Fibroblast of skin of scalp (primary cell): ENCODE measurements at regions not wholly inside any gene's neighbourhood (a gene's known extent, or its start where the extent isn't known, plus 50 kb on each side); places are given as distances from the start of the nearest gene placed in this dataset.

Experiments
- DNase-seq: peaks from one replicate; pipeline ENCODE4 v3.0.0-alpha.2; 2013

GRCh38 chr16:55120826-55121225 lies 190.2 kb downstream of the IRX5 start:
- no peak for DNase-seq

DNA sequence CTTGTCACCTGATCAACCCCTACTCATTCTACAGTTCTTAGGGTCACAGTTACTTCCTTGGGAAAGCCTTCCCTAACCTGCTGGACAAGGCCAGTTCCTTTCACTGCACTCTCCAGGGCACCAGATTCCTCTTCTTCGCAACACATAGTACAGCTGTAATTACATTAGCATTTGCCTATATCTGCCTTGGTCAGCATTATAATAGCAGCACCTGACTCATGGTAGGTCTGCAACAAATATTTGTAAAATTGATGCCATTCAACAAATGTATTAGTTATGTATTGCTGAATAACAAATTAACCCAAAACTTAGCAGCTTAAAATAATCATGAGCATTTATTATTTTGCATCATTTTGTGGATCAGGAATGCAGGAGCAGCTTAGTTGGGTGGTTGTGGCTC lies 193.0 kb downstream of the IRX5 start:
- no peak for DNase-seq

- DNase-seq, result no peak
Observed at GRCh38 chr16:55125818-55126385, 195.2 kb downstream of the IRX5 start.

GRCh38 chr16:55126456-55126855 lies 195.8 kb downstream of the IRX5 start:
- DNase-seq, result no peak

DNA sequence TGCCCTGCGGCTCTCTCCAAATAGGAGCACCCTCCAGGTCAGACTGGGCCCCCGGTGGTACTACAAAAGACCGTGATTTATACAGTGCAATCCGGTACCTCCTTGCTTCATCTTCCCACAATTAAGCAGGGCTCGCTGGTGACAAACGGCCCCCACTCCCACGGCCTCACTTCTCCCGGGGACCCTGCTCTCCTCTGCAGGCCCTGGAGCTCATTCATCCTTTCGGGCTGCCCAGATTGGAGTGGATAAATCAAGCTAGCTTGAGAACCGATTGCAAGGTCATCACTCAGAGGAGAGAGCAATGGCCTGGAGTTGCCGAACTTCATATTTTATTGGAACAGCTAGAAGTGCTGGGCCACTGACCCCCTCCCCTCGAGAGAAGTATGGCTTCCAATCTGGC lies 193.5 kb upstream of the IRX6 start:
- no peak for DNase-seq

DNA sequence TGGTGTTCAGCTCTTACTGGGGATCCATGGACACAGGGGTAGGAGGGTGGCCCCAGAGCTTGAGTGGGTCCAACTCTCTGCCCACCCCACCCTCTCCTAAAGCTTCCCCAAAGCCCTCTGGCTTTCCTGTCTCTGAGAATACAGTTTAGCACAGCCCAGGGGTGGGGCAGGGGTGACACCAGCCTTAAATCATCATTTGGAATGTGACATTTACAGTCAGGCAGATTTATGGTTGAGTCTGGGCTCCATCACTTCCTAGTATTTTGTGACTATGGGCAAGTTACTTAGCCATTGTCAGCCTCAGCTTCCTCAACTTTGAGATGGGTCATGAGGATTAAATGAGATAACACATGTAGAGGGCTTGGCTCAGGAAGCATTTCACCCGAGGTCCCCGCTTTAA lies 193.1 kb upstream of the IRX6 start:
- no peak for DNase-seq

DNA sequence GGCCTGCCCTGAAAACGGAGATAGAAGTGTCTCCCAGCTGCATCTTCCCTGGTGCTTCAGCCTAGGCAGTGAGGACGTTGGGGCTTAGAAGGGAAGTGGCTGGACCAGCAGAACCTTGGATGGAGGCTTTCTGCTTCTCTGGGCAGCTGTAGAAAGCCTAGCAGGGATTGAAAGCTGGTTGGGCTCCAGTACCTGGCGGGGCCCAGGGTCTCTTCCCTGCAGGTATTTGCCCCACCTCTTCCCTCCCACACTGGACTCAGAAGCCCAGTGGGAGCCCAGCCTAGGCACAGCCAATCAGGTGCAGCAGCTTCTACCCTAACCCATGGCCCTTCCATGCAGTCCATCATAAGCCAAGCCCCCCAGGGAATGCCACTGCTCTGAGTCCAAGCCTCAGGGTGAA lies 190.3 kb upstream of the IRX6 start:
- DNase-seq, result no peak

DNA sequence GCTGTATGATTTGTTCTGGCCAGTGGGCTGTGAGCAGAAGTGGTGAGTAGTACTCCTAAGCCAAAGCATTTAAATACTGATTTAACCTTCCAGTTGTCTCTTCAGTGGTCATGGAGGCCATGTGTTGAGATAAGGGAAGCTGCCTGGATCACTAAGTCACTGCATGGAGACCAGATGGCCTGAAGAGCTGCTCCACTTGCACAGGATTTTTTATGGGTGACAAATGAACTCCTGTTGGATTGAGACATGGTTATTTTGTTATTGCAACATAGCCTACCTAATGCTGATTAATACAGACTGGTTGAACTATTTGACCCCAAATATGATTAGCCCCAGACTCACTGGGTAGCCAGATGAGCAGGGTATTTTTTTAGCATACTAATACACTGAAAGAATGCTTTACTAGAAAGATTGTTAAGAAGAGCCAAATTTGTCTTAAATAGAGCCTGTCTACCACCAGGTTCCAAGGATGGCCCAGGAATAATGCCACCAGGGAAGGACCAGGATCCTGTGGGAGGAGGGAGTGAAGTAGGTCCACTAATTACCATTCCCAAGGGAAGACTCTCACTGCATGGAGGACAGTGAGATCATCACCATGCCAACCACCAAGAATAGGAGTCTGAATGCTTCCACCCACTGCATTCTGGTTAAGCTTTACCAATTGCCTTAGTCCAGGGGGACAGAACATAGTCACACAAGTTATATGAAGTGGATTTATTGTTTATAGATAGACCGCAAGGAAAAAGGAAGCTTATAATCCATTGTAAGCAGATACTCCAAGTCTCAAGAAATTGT lies 187.4 kb upstream of the IRX6 start:
- no peak for DNase-seq

DNA sequence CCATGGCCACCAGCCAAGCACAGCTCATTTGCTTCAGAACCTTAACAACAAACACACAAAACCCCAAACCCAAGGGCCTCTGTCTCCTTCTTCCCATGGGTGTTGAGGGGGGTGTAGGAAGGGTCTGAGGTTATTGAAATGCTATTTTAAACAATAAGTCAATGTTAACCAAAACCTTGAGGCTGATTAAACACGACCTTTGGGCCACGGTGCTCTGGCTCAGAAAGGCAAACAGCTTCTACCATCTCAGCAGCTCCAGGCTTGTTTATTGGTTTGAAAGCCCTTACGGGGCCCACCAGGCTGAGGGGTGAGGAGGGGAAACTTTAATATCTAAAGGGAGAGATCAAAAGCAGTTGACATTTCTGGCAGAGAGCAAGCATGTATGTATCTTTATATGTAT lies 185.7 kb upstream of the IRX6 start:
- DNase-seq, result no peak

GRCh38 chr16:55142405-55142804 lies 181.6 kb upstream of the IRX6 start:
- DNase-seq, result no peak

DNA sequence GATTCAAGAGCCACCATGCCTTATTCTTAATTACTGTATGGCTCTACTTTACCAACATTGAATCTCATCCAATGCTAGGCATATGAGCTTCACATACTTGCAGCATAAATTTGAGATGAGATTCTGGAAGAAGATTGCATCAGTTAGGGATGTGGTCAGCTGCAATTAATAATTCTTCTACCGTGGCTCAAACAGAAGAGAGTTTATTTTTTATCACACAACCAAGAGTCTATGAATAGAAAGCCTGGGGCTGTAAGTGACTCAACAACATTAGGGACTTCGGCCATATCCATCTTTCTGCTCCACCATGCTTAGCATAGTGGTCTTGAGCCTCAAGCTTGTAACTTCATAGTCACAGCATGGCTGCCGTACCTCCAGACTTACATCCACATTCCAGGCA lies 179.4 kb upstream of the IRX6 start:
- DNase-seq, result peak; percentile 52

DNA sequence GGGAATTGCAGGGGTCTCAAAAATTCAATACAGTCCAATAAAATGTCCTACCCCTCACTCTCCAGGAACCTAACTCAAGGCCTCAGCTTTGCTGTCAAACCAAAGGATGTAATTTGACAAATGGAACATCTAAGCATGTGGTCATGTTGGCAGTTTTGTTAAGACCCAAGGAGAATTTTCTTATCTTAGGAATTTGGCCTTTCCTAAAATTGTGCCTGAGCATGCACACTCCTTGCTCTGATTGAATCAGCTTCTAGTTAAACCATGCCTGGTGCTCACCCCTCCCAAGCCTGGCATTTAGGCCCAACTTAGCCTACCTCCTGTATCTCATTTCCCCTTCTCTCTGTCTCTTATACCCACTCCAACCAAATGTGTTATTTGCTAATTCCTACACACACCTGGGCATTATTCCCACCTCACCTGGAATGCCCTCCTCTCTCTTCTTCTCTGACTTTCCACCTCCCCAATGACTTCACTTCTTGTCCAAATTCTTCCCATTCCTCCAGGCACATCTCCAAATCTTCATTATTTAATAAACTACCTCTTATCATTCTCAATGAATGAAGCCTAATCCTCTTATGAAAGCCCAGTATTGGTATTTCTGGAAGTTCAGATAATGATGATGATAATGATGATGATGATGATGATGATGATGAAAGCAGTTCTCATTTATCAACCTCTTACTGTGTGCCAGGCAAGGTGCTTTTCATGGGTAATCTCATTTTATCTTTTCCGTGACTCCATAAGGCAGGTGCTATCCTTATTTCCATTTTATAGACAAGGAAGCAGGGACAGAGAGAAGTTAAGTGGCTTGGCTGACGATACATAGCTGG lies 178.0 kb upstream of the IRX6 start:
- DNase-seq, result no peak

- DNase-seq, result peak; percentile 80
Observed at GRCh38 chr16:55146966-55147365, 177.0 kb upstream of the IRX6 start.

DNA sequence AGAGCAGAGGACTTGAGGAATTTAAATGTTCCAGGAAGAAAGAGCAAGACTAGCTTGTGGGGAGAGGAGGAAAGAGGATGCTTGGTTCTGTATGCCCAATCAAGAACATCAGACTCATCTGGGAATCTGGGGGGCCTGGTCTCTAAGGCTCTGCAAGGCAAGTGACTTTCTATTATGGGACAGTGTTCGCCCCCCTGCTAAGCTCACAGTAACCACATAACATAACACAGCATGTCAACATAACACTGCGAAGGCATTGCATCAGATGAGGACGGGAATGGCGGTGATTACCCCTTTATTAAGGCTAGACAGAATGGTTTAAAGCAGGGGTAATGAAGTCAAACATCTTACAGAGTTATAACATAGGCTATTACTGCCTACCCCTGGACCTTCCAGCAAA lies 176.6 kb upstream of the IRX6 start:
- DNase-seq, result peak; percentile 81

DNA sequence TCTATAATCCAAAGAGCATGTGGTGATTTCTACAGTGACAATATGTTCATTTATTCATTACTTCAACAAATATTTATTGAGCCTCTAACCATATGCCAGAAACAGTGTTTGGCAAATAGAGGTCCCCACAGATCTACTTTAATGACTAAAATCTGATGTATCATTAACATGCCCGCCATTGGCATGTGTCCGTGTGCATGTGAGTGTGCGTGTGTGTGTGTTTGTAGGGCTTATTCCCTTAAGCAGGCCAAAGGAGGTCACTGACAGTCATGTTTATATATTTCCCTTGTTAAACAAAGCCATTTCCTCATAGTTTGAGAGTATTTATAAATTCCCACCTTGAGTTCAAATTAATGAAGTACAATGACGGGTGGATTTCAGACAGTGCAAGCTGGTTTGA lies 174.4 kb upstream of the IRX6 start:
- peak; percentile 23 for DNase-seq

GRCh38 chr16:55151561-55152305 lies 172.3 kb upstream of the IRX6 start:
- DNase-seq, result peak; percentile 74

GRCh38 chr16:55152875-55153390 lies 171.1 kb upstream of the IRX6 start:
- DNase-seq, result no peak

GRCh38 chr16:55154262-55154661 lies 169.7 kb upstream of the IRX6 start:
- DNase-seq, result no peak

- DNase-seq, result no peak
Observed at GRCh38 chr16:55154956-55155355, 169.0 kb upstream of the IRX6 start.

DNA sequence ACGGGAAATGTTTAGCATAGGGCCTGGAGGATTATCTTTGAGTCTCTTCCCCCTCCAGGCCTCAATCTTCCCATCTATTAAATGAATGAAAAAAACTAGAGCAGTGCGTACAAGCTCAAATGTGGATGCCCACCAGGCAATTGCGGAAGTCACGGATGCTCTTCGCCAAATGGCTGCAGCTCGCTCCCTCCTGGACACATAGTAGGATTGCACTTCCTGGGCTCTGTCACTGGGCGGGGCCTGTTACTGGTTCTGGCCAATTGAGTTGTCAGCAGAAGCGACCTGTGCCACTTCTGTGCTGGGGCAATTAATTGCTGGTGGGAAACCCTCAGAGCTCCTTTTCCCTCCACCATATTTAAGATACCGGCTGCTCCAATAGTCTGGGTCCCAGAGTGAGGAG lies 168.2 kb upstream of the IRX6 start:
- DNase-seq, result no peak

DNA sequence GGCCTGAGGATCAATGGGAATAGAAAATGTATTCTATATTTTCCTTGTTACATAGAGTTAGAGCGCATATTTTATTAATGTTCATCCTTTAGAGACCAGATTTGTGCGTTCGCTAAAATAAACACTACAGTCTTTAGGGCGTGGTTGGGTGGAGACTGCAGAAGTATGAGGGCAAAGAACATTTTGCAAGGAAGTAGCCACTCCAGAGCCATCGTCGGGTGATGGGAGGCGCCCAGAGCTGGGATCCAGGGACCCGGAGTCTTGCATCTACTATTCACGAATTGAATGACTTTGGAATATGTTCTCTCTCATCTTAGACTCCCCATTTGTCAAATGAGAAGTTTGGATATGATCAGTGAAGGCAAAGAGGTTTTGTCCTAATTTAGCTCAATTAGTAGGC lies 154.2 kb upstream of the IRX6 start:
- no peak for DNase-seq

DNA sequence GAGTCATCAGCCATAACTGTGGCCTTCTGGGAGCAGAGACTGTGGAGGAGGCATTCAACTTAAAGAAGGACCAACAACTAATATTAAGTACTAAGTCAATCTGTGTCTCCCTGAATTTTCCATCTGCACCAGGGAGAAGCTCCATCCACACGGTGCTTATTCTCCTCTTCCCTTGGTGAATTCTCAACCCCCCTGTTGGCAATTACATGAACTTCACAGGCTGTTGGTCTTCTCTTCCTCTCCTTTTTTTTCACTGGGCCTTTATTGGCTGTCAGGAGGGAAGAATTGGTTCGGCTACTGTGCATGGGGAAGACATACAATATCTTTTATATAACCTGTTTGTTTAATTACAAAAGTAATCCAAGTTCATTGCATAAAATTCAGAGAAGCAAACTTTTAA lies 152.8 kb upstream of the IRX6 start:
- DNase-seq, result no peak

- no peak for DNase-seq
Observed at GRCh38 chr16:55175389-55175788, 148.6 kb upstream of the IRX6 start.
